Adrenal gland (tissue), 9 donors: ENCODE measurements at regions not wholly inside any gene's neighbourhood (a gene's known extent, or its start where the extent isn't known, plus 50 kb on each side); places are given as distances from the start of the nearest gene placed in this dataset.
"Not testable (repeated sequence)": the region's sequence is repeated elsewhere in the genome, so short reads cannot be mapped to it uniquely, and the experiment has no call there.

Source experiments
- DNase-seq, 7 donors: peaks; one replicate each; pipeline ENCODE4 v3.0.0-alpha.2; 2019 to 2020
- H3K27ac ChIP-seq, 5 donors: fragments of 200-600 bp; sonication (generic) in 4 of 5; 1 replicate in 3 of 5; 2 replicates in 2 of 5; pipeline versions ENCODE4 v1.5.1 to v1.8.0; 2016 to 2020; ENCODE audit warnings: mild to moderate bottlenecking in 1 of 5
- H3K27me3 ChIP-seq: fragments of 200-600 bp; 2 replicates; pipeline ENCODE4 v1.8.0; 2021
- H3K36me3 ChIP-seq, 2 donors: fragments of 200-600 bp; replicated peaks in 1 of 2; 1 replicate in 1 of 2; 2 replicates in 1 of 2; pipeline versions ENCODE4 v1.5.1 to v1.8.0; 2018 to 2022
- H3K4me1 ChIP-seq, 2 donors: fragments of 200-600 bp; replicated peaks in 1 of 2; 1 replicate in 1 of 2; 2 replicates in 1 of 2; pipeline versions ENCODE4 v1.5.1 to v1.8.0; 2018 to 2021
- H3K4me3 ChIP-seq, 4 donors: fragments of 200-600 bp; sonication (generic) in 3 of 4; one replicate each; pipeline ENCODE4 v1.5.1; 2016 to 2018
- H3K9me3 ChIP-seq, 3 donors: fragments of 200-600 bp; sonication (generic) in 1 of 3; replicated peaks in 1 of 3; 1 replicate in 2 of 3; 2 replicates in 1 of 3; pipeline versions ENCODE4 v1.5.1 to v1.8.0; 2016 to 2021
- POLR2A ChIP-seq, 2 donors: fragments of 450-650 bp; IDR thresholded peaks; one replicate each; pipeline ENCODE4 v1.6.1; 2017; ENCODE audit warnings: antibody characterized with exemption in 2 of 2, mild to moderate bottlenecking in 2 of 2, moderate library complexity in 1 of 2
- WGBS, 4 donors: extraction: QIAGEN DNeasy Blood & Tissue Kit in 2 of 4; methylation state at CpG; one replicate each; pipeline versions ENCODE4 v1.1.5 to v1.1.7; 2013 to 2017; 5-methylcytosine and 5-hydroxymethylcytosine counted together
- intact Hi-C, 2 donors: fragments of 100-400 bp; cut with DNase I; formaldehyde crosslinking; loops; one replicate each; pipeline versions ENCODE4 v1.14.1 to v1.15.0; 2022 to 2023
- TF ChIP-seq, protein P1 (sequence below), 6 experiments: fragments of 450-650 bp in 4 of 6; fragments of 200-600 bp in 2 of 6; sonication (generic) in 1 of 6; IDR thresholded peaks; 1 replicate in 5 of 6; 2 replicates in 1 of 6; pipeline versions ENCODE4 v1.5.1 to v1.8.0; 2016 to 2021; ENCODE audit warnings: antibody characterized with exemption in 6 of 6, mild to moderate bottlenecking in 2 of 6, moderate library complexity in 1 of 6
- donor health status: healthy with polysubstance abuse.
- donor health status: Bipolar disorder and iron deficiency.
- donor health status: DM: yes; HTN: yes; CAD: no.
- donor health status: DM: no; HTN: no; CAD: no.
- donor health status: DM: no; HTN: no; CAD: no.

- intact Hi-C loops, result no loop called here
- Histone ChIP-seq H3K9me3 (no peaks in the 10 kb centered on the region), H3K27ac (no peak overlapping the region), H3K36me3 (no peaks in the 10 kb centered on the region), H3K4me3 (no peak overlapping the region), H3K27me3 (no peaks in the 10 kb centered on the region), H3K4me1 (no peaks in the 10 kb centered on the region)
- DNase-seq, result no peak
- TF ChIP-seq, protein P1, sequence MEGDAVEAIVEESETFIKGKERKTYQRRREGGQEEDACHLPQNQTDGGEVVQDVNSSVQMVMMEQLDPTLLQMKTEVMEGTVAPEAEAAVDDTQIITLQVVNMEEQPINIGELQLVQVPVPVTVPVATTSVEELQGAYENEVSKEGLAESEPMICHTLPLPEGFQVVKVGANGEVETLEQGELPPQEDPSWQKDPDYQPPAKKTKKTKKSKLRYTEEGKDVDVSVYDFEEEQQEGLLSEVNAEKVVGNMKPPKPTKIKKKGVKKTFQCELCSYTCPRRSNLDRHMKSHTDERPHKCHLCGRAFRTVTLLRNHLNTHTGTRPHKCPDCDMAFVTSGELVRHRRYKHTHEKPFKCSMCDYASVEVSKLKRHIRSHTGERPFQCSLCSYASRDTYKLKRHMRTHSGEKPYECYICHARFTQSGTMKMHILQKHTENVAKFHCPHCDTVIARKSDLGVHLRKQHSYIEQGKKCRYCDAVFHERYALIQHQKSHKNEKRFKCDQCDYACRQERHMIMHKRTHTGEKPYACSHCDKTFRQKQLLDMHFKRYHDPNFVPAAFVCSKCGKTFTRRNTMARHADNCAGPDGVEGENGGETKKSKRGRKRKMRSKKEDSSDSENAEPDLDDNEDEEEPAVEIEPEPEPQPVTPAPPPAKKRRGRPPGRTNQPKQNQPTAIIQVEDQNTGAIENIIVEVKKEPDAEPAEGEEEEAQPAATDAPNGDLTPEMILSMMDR (IDR thresholded peaks at IDR 0.05), result no peak
- TF ChIP-seq POLR2A (IDR thresholded peaks at IDR 0.05), result no peak
These were observed 228.9 kb upstream of the FAM78B start for GRCh38 chr1:166395729-166396128.

DNA sequence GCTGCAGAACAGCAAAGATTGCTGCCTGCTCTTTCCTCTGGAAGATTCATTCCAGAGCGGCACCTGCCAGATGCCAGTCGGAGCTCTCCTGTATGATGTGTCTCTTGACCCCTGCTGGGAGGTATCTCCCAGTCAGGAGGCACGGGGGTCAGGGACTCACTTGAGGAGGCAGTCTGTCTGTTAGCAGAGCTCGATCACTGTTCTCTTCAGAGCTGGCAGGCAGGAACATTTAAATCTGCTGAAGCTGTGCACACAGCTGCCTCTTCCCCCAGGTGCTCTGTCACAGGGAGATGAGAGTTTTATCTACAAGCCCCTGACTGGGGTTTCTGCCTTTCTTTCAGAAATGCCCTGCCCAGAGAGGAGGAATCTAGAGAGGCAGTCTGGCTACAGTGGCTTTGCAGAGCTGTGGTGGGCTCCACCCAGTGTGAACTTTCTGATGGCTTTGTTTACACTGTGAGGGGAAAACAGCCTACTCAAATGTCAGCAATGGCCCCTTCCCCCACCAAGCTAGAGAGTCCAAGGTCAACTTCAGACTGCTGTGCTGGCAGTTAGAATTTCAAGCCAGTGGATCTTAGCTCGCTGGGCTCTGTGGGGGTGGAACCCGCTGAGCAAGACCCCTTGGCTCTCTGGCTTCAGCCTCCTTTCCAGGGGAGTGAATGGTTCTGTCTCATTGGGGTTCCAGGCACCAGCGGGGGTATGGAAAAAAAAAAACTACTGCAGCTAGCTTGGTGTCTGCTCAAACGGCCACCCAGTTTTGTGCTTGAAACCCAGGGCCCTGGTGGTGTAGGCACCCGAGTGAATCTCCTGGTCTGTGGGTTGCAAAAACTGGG lies 242.7 kb upstream of the FAM78B start:
- intact Hi-C loops, H3K9me3 ChIP-seq, H3K4me3 ChIP-seq, H3K27me3 ChIP-seq, H3K36me3 ChIP-seq, H3K4me1 ChIP-seq, H3K27ac ChIP-seq, DNase-seq: not testable (repeated sequence)
- WGBS, 4 donors, result 45 to 64% (median 53%) methylated on average over 8 to 9 of the region's 9 CpGs

DNA sequence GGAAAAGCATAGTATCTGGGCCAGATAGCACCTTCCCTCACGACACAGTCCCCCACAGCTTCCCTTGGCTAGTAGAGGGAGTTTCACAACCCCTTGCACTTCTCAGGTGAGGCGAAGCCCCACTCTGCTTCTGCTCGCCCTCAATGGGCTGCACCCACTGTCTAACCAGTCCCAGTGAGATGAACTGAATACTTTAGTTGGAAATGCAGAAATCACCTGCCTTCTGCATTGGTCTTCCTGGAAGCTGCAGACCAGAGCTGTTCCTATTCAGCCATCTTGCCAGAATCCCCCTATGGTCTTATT lies 243.2 kb upstream of the FAM78B start:
- TF ChIP-seq POLR2A (IDR thresholded peaks at IDR 0.05), result no peak
- TF ChIP-seq, protein P1 (IDR thresholded peaks at IDR 0.05), result no peak
- no peak for DNase-seq
- H3K4me1 ChIP-seq, result no peaks in the 10 kb centered on the region
- H3K27me3 ChIP-seq, result no peaks in the 10 kb centered on the region
- no peak overlapping the region for H3K4me3 ChIP-seq
- no peak overlapping the region for H3K27ac ChIP-seq
- H3K9me3 ChIP-seq, result no peaks in the 10 kb centered on the region
- intact Hi-C loops, result no loop called here
- 57 to 85% (median 81%) methylated on average over 3 of the region's 3 CpGs for WGBS, 4 donors
- H3K36me3 ChIP-seq, result no peaks in the 10 kb centered on the region

GRCh38 chr1:166416831-166417230 lies 250.0 kb upstream of the FAM78B start:
- DNase-seq, intact Hi-C loops, H3K9me3 ChIP-seq, H3K27me3 ChIP-seq, H3K36me3 ChIP-seq, H3K4me1 ChIP-seq, H3K4me3 ChIP-seq, H3K27ac ChIP-seq: not testable (repeated sequence)
- WGBS, 4 donors, result 57 to 78% (median 68%) methylated on average over 5 to 7 of the region's 7 CpGs

DNA sequence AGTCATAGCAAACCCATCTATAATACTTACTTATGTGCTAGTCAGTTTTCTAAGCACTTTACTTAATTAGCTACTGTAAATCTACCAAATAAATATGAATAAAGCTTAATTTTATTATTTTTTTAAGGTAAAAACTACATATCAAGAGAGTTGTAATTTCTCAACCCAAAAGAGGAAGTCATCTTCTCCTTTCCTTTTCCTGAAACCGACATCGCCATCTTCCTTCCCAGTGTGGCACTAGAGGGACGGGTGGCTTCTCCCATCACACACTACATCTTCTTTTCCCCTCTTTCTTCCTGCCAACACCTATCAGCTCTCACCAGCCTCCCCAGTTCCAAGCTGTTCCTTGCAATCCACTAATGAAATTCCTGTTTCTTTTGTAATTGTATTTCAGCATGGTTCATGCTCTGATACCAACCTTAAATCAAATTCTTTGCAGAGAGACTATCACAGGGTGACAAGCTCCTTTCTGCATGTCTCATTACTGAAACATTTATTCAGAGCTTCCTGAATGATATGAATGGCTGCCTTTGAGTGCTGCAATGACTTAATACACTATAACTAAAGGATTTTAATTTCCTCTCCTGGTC lies 251.6 kb upstream of the FAM78B start:
- H3K4me1 ChIP-seq, result no peaks in the 10 kb centered on the region
- H3K27ac ChIP-seq, result no peak overlapping the region
- intact Hi-C loops, result no loop called here
- no peaks in the 10 kb centered on the region for H3K27me3 ChIP-seq
- DNase-seq, result no peak
- H3K4me3 ChIP-seq, result no peak overlapping the region
- TF ChIP-seq, protein P1 (IDR thresholded peaks at IDR 0.05), result no peak
- TF ChIP-seq POLR2A (IDR thresholded peaks at IDR 0.05), result no peak
- 55 to 70% (median 65%) methylated on average over 3 of the region's 3 CpGs for WGBS, 4 donors
- H3K36me3 ChIP-seq, result no peaks in the 10 kb centered on the region
- H3K9me3 ChIP-seq, result no peaks in the 10 kb centered on the region

- H3K9me3 ChIP-seq, H3K4me1 ChIP-seq, H3K4me3 ChIP-seq, intact Hi-C loops, H3K27me3 ChIP-seq, H3K36me3 ChIP-seq, DNase-seq, H3K27ac ChIP-seq: not testable (repeated sequence)
- 54 to 83% (median 63%) methylated on average over 3 to 4 of the region's 4 CpGs for WGBS, 4 donors
These were observed 255.8 kb upstream of the FAM78B start for GRCh38 chr1:166422586-166422985.
